ENCODE measurements at regions not wholly inside any gene's neighbourhood (a gene's known extent, or its start where the extent isn't known, plus 50 kb on each side); places are given as distances from the start of the nearest gene placed in this dataset.
"Not testable (repeated sequence)": the region's sequence is repeated elsewhere in the genome, so short reads cannot be mapped to it uniquely, and the experiment has no call there.

GRCh38 chr5:8557728-8558127, 688.8 kb downstream of the MTRR start:
- Histone ChIP-seq H3K4me2 (ENCODE audit: low read length) (no peak overlapping the region), H2AFZ (ENCODE audit: low read depth, low read length) (no peak overlapping the region), H3K36me3 (replicated peaks; ENCODE audit: low read depth, low read length) (no peaks in the 10 kb centered on the region), H3K27ac (ENCODE audit: low read length) (no peak overlapping the region), H3K27me3 (ENCODE audit: low read depth, low read length) (no peaks in the 10 kb centered on the region), H3K9ac (ENCODE audit: low read length) (no peak overlapping the region), H3K9me3 (ENCODE audit: insufficient read depth, low read length) (no peaks in the 10 kb centered on the region), H3K79me2 (ENCODE audit: low read length) (no peaks in the 10 kb centered on the region), H3K4me3 (ENCODE audit: low read length) (no peak overlapping the region), H3K4me1 (ENCODE audit: low read length) (no peaks in the 10 kb centered on the region), H4K20me1 (ENCODE audit: insufficient read depth, low read length) (no peaks in the 10 kb centered on the region)
- TF ChIP-seq CTCF (IDR thresholded peaks at IDR 0.05; ENCODE audit: low read depth, low read length) (no peak), EZH2phosphoT487 (IDR thresholded peaks at IDR 0.05; ENCODE audit: low read depth) (no peak)

GRCh38 chr5:8560776-8561175, 691.8 kb downstream of the MTRR start:
- H3K4me1 ChIP-seq (ENCODE audit: low read length), result 0 out of 2 replicates have a peak, but pooled peaks cover 3% of the 10 kb centered on the region
- no peaks in the 10 kb centered on the region for H3K27me3 ChIP-seq (ENCODE audit: low read depth, low read length)
- no peak overlapping the region for H3K4me2 ChIP-seq (ENCODE audit: low read length)
- no peaks in the 10 kb centered on the region for H3K36me3 ChIP-seq (replicated peaks; ENCODE audit: low read depth, low read length)
- no peak overlapping the region for H3K4me3 ChIP-seq (ENCODE audit: low read length)
- no peak for TF ChIP-seq EZH2phosphoT487 (IDR thresholded peaks at IDR 0.05; ENCODE audit: low read depth)
- TF ChIP-seq CTCF (IDR thresholded peaks at IDR 0.05; ENCODE audit: low read depth, low read length), result no peak
- H3K79me2 ChIP-seq (ENCODE audit: low read length), result no peaks in the 10 kb centered on the region
- no peaks in the 10 kb centered on the region for H4K20me1 ChIP-seq (ENCODE audit: insufficient read depth, low read length)
- H2AFZ ChIP-seq (ENCODE audit: low read depth, low read length), result no peak overlapping the region
- H3K9ac ChIP-seq (ENCODE audit: low read length), result no peak overlapping the region
- no peaks in the 10 kb centered on the region for H3K9me3 ChIP-seq (ENCODE audit: insufficient read depth, low read length)
- no peak overlapping the region for H3K27ac ChIP-seq (ENCODE audit: low read length)

GRCh38 chr5:8561224-8561840, 692.4 kb downstream of the MTRR start:
- no peaks in the 10 kb centered on the region for H3K27me3 ChIP-seq (ENCODE audit: low read depth, low read length)

GRCh38 chr5:8561854-8562253, 692.9 kb downstream of the MTRR start:
- Histone ChIP-seq H4K20me1 (ENCODE audit: insufficient read depth, low read length) (no peaks in the 10 kb centered on the region), H3K36me3 (replicated peaks; ENCODE audit: low read depth, low read length) (no peaks in the 10 kb centered on the region), H2AFZ (ENCODE audit: low read depth, low read length) (no peak overlapping the region), H3K9me3 (ENCODE audit: insufficient read depth, low read length) (no peaks in the 10 kb centered on the region), H3K4me3 (ENCODE audit: low read length) (no peak overlapping the region), H3K27ac (ENCODE audit: low read length) (no peak overlapping the region), H3K4me1 (ENCODE audit: low read length) (0 out of 2 replicates have a peak, but pooled peaks cover 3% of the 10 kb centered on the region), H3K27me3 (ENCODE audit: low read depth, low read length) (no peaks in the 10 kb centered on the region), H3K79me2 (ENCODE audit: low read length) (no peaks in the 10 kb centered on the region), H3K4me2 (ENCODE audit: low read length) (no peak overlapping the region), H3K9ac (ENCODE audit: low read length) (no peak overlapping the region)
- TF ChIP-seq EZH2phosphoT487 (IDR thresholded peaks at IDR 0.05; ENCODE audit: low read depth) (no peak), CTCF (IDR thresholded peaks at IDR 0.05; ENCODE audit: low read depth, low read length) (no peak)

More at GRCh38 chr5:8561224-8561840, 692.4 kb downstream of the MTRR start:
- Histone ChIP-seq H3K4me2 (ENCODE audit: low read length) (no peak overlapping the region), H3K9ac (ENCODE audit: low read length) (no peak overlapping the region), H3K27ac (ENCODE audit: low read length) (no peak overlapping the region), H3K79me2 (ENCODE audit: low read length) (no peaks in the 10 kb centered on the region), H3K4me3 (ENCODE audit: low read length) (no peak overlapping the region), H3K9me3 (ENCODE audit: insufficient read depth, low read length) (no peaks in the 10 kb centered on the region), H3K4me1 (ENCODE audit: low read length) (0 out of 2 replicates have a peak, but pooled peaks cover 3% of the 10 kb centered on the region), H4K20me1 (ENCODE audit: insufficient read depth, low read length) (no peaks in the 10 kb centered on the region), H2AFZ (ENCODE audit: low read depth, low read length) (no peak overlapping the region), H3K36me3 (replicated peaks; ENCODE audit: low read depth, low read length) (no peaks in the 10 kb centered on the region)
- TF ChIP-seq CTCF (IDR thresholded peaks at IDR 0.05; ENCODE audit: low read depth, low read length) (no peak), EZH2phosphoT487 (IDR thresholded peaks at IDR 0.05; ENCODE audit: low read depth) (no peak)

- H2AFZ ChIP-seq (ENCODE audit: low read depth, low read length); H3K27me3 ChIP-seq (ENCODE audit: low read depth, low read length); H3K79me2 ChIP-seq (ENCODE audit: low read length); H3K27ac ChIP-seq (ENCODE audit: low read length); H3K4me2 ChIP-seq (ENCODE audit: low read length); H3K4me1 ChIP-seq (ENCODE audit: low read length); H3K36me3 ChIP-seq (replicated peaks; ENCODE audit: low read depth, low read length); H3K4me3 ChIP-seq (ENCODE audit: low read length); H3K9me3 ChIP-seq (ENCODE audit: insufficient read depth, low read length); H4K20me1 ChIP-seq (ENCODE audit: insufficient read depth, low read length); H3K9ac ChIP-seq (ENCODE audit: low read length): not testable (repeated sequence)
These were observed 694.6 kb downstream of the MTRR start for GRCh38 chr5:8563540-8563939.
